SK-N-SH (cell line): ENCODE measurements at regions not wholly inside any gene's neighbourhood (a gene's known extent, or its start where the extent isn't known, plus 50 kb on each side); places are given as distances from the start of the nearest gene placed in this dataset.

ENCODE experiments used
- CTCF ChIA-PET: fragments of 300-600, 350-600 bp; formaldehyde crosslinking; extraction: SDS; loops from one replicate; lab custom pipeline; 2021; lab: Yijun Ruan, JAX
- POLR2A ChIA-PET: fragments of 350-600 bp; sonication (Branson Sonifier 250); formaldehyde crosslinking; extraction: SDS; loops from one replicate; lab custom pipeline; 2020; ENCODE audit warnings: antibody characterized with exemption, inconsistent platforms; lab: Yijun Ruan, JAX
- DNase-seq: peaks from one replicate; pipeline ENCODE4 v3.0.0; 2012
- H2AFZ ChIP-seq: fragments of 200-600 bp; sonication (generic); 2 replicates; pipeline ENCODE4 v1.8.1; 2016; ENCODE audit warnings: antibody characterized with exemption, mild to moderate bottlenecking, low read depth
- H3F3A ChIP-seq: fragments of 200-600 bp; sonication (generic); replicated peaks from 2 replicates; pipeline ENCODE3; 2016; ENCODE audit warnings: antibody characterized with exemption, mild to moderate bottlenecking; ENCODE audit not compliant: insufficient read depth
- H3K27ac ChIP-seq, 2 experiments: fragments of 200-500 bp in 1 of 2; fragments of 200-600 bp in 1 of 2; sonication (Bioruptor generic) in 1 of 2; sonication (generic), shearing (Covaris generic) in 1 of 2; 2 replicates each; pipeline versions ENCODE4 v1.5.1 to v1.6.1; 2014 to 2016; ENCODE audit warnings: low read depth in 2 of 2, inconsistent platforms in 1 of 2, low read length in 1 of 2, mild to moderate bottlenecking in 1 of 2, mixed read lengths in 1 of 2
- H3K27me3 ChIP-seq: fragments of 200-600 bp; sonication (generic), shearing (Covaris generic); 2 replicates; pipeline ENCODE4 v1.6.1; 2016; ENCODE audit warnings: mixed run types; ENCODE audit not compliant: insufficient read depth
- H3K36me3 ChIP-seq, 2 experiments: fragments of 200-500 bp in 1 of 2; fragments of 200-600 bp in 1 of 2; sonication (Bioruptor generic) in 1 of 2; sonication (generic) in 1 of 2; replicated peaks in 1 of 2; 2 replicates each; pipeline versions ENCODE3 to v1.5.1; 2014 to 2016; ENCODE audit warnings: low read length in 1 of 2, mild to moderate bottlenecking in 1 of 2; ENCODE audit not compliant: insufficient read depth in 2 of 2, control insufficient read depth in 1 of 2
- H3K4me1 ChIP-seq, 2 experiments: fragments of 200-500 bp in 1 of 2; fragments of 200-600 bp in 1 of 2; sonication (Bioruptor generic) in 1 of 2; sonication (generic), shearing (Covaris generic) in 1 of 2; 2 replicates each; pipeline versions ENCODE4 v1.5.1 to v1.6.1; 2014 to 2016; ENCODE audit warnings: low read depth in 1 of 2, low read length in 1 of 2, mixed run types in 1 of 2; ENCODE audit not compliant: insufficient read depth in 2 of 2, control insufficient read depth in 1 of 2
- H3K4me2 ChIP-seq: fragments of 200-600 bp; sonication (generic), shearing (Covaris generic); 2 replicates; pipeline ENCODE4 v1.6.1; 2017; ENCODE audit warnings: mixed run types
- H3K4me3 ChIP-seq, 2 experiments: fragments of 200-500 bp in 1 of 2; fragments of 200-600 bp in 1 of 2; sonication (Bioruptor generic) in 1 of 2; sonication (generic), shearing (Covaris generic) in 1 of 2; 2 replicates each; pipeline versions ENCODE4 v1.5.1 to v1.8.1; 2014 to 2016; ENCODE audit warnings: low read depth in 2 of 2, inconsistent platforms in 1 of 2, low read length in 1 of 2, mild to moderate bottlenecking in 1 of 2, mixed read lengths in 1 of 2, moderate library complexity in 1 of 2
- H3K79me2 ChIP-seq: fragments of 200-600 bp; sonication (generic); 2 replicates; pipeline ENCODE4 v1.8.1; 2017; ENCODE audit warnings: mild to moderate bottlenecking; ENCODE audit not compliant: insufficient read depth
- H3K9ac ChIP-seq: fragments of 200-600 bp; sonication (generic); 2 replicates; pipeline ENCODE4 v1.6.1; 2017; ENCODE audit warnings: mixed run types
- H3K9me2 ChIP-seq: fragments of 200-600 bp; sonication (generic); 2 replicates; pipeline ENCODE4 v1.6.1; 2017; ENCODE audit warnings: mixed run types
- H3K9me3 ChIP-seq: fragments of 200-600 bp; sonication (generic); 2 replicates; pipeline ENCODE4 v1.6.1; 2017; ENCODE audit warnings: mixed run types, mild to moderate bottlenecking, moderate library complexity
- H4K20me1 ChIP-seq: fragments of 200-600 bp; sonication (generic); 2 replicates; pipeline ENCODE4 v1.6.1; 2017; ENCODE audit warnings: mild to moderate bottlenecking, mixed run types; ENCODE audit not compliant: insufficient read depth
- CHD2 ChIP-seq: fragments of 150-350 bp; IDR thresholded peaks from 2 replicates; pipeline ENCODE4 v1.6.1; 2018; ENCODE audit warnings: low read length; ENCODE audit not compliant: partially characterized antibody
- ELF1 ChIP-seq: IDR thresholded peaks from 2 replicates; pipeline ENCODE4 v1.4.0; 2012
- FOXJ3 ChIP-seq: sonication (generic); formaldehyde crosslinking; IDR thresholded peaks from 2 replicates; pipeline ENCODE4 v1.5.1; 2020; ENCODE audit warnings: mild to moderate bottlenecking, missing genetic modification reagents
- GABPA ChIP-seq: IDR thresholded peaks from 2 replicates; pipeline ENCODE4 v1.4.0; 2012; ENCODE audit warnings: low read depth, mild to moderate bottlenecking
- MXI1 ChIP-seq: IDR thresholded peaks from 2 replicates; pipeline ENCODE4 v1.6.1; 2012; ENCODE audit warnings: mild to moderate bottlenecking, low read depth, low read length, improper control_type of control experiment
- NFIC ChIP-seq: IDR thresholded peaks from 2 replicates; pipeline ENCODE4 v1.4.0; 2012; ENCODE audit warnings: borderline replicate concordance
- NRF1 ChIP-seq: IDR thresholded peaks from 2 replicates; pipeline ENCODE4 v1.6.1; 2012; ENCODE audit warnings: low read depth, mild to moderate bottlenecking, low read length
- POLR2AphosphoS5 ChIP-seq: IDR thresholded peaks from 2 replicates; pipeline ENCODE4 v1.6.1; 2012; ENCODE audit warnings: low read depth, low read length
- RAD21 ChIP-seq: IDR thresholded peaks from 2 replicates; pipeline ENCODE4 v1.6.1; 2012; ENCODE audit warnings: mild to moderate bottlenecking, low read length
- SIN3A ChIP-seq: IDR thresholded peaks from 2 replicates; pipeline ENCODE4 v1.6.1; 2012; ENCODE audit warnings: low read depth, mild to moderate bottlenecking, low read length, moderate library complexity, borderline replicate concordance
- TAF1 ChIP-seq: IDR thresholded peaks from 2 replicates; pipeline ENCODE4 v1.6.1; 2012; ENCODE audit warnings: low read depth, mild to moderate bottlenecking, low read length, moderate library complexity, borderline replicate concordance
- YY1 ChIP-seq: IDR thresholded peaks from 2 replicates; pipeline ENCODE4 v1.4.0; 2012; ENCODE audit warnings: low read depth, mild to moderate bottlenecking
- WGBS: methylation state at CpG from one replicate; pipeline ENCODE4 v1.1.6; 2017; ENCODE audit warnings: low lambda C conversion rate; 5-methylcytosine and 5-hydroxymethylcytosine counted together
- TF ChIP-seq, protein P1 (sequence below): fragments of 200-600 bp; sonication (generic); IDR thresholded peaks from 2 replicates; pipeline ENCODE4 v1.6.1; 2017; ENCODE audit warnings: antibody characterized with exemption, mild to moderate bottlenecking, moderate library complexity
- TF ChIP-seq, protein P2 (sequence below): IDR thresholded peaks from 2 replicates; pipeline ENCODE4 v1.6.1; 2012; ENCODE audit warnings: mild to moderate bottlenecking, low read depth, low read length, moderate library complexity
- TF ChIP-seq, protein P3 (sequence below): IDR thresholded peaks from 2 replicates; pipeline ENCODE4 v1.4.0; 2012; ENCODE audit warnings: low read depth, borderline replicate concordance
- TF ChIP-seq, protein P4 (sequence below): IDR thresholded peaks from 2 replicates; pipeline ENCODE4 v1.4.0; 2012; ENCODE audit warnings: low read depth, borderline replicate concordance

DNA sequence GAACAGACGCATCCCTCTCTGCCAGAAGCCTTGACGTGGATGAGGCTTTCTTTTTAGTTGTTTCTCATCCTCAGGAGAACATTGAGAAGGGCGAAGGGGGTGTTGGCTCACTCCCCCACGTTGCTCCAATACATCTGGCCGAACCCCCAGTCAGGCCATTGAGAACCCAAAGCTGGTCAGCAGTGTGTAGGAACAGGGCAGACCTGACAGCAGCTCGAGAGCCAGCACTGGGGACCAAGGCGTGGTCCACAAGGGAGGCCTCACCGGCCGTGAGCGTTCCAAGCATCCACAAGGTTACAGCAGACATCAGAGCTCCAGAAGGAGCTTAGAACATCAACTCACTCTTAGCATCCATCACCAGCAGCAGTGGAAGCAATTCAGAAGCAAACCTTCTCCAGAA is 387.9 kb upstream of the ARID1B start:
- Histone ChIP-seq H3K79me2 (no peaks in the 10 kb centered on the region), H3K4me3 (no peak overlapping the region), H3K9me3 (no peaks in the 10 kb centered on the region), H4K20me1 (no peaks in the 10 kb centered on the region), H3K4me1 (peaks cover 0 to 14% of the 10 kb centered on the region in 2 experiments; a peak in 2 of 4 replicates), H3K4me2 (no peak overlapping the region), H3K27me3 (no peaks in the 10 kb centered on the region), H3K9ac (no peak overlapping the region), H3K9me2 (no peaks in the 10 kb centered on the region), H2AFZ (no peak overlapping the region), H3F3A (no peaks in the 10 kb centered on the region), H3K27ac (no peak overlapping the region), H3K36me3 (no peaks in the 10 kb centered on the region)
- TF ChIP-seq SIN3A (no peak), NRF1 (no peak), GABPA (no peak), CHD2 (no peak)
- TF ChIP-seq, protein P1, sequence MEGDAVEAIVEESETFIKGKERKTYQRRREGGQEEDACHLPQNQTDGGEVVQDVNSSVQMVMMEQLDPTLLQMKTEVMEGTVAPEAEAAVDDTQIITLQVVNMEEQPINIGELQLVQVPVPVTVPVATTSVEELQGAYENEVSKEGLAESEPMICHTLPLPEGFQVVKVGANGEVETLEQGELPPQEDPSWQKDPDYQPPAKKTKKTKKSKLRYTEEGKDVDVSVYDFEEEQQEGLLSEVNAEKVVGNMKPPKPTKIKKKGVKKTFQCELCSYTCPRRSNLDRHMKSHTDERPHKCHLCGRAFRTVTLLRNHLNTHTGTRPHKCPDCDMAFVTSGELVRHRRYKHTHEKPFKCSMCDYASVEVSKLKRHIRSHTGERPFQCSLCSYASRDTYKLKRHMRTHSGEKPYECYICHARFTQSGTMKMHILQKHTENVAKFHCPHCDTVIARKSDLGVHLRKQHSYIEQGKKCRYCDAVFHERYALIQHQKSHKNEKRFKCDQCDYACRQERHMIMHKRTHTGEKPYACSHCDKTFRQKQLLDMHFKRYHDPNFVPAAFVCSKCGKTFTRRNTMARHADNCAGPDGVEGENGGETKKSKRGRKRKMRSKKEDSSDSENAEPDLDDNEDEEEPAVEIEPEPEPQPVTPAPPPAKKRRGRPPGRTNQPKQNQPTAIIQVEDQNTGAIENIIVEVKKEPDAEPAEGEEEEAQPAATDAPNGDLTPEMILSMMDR: no peak
- TF ChIP-seq, protein P2, sequence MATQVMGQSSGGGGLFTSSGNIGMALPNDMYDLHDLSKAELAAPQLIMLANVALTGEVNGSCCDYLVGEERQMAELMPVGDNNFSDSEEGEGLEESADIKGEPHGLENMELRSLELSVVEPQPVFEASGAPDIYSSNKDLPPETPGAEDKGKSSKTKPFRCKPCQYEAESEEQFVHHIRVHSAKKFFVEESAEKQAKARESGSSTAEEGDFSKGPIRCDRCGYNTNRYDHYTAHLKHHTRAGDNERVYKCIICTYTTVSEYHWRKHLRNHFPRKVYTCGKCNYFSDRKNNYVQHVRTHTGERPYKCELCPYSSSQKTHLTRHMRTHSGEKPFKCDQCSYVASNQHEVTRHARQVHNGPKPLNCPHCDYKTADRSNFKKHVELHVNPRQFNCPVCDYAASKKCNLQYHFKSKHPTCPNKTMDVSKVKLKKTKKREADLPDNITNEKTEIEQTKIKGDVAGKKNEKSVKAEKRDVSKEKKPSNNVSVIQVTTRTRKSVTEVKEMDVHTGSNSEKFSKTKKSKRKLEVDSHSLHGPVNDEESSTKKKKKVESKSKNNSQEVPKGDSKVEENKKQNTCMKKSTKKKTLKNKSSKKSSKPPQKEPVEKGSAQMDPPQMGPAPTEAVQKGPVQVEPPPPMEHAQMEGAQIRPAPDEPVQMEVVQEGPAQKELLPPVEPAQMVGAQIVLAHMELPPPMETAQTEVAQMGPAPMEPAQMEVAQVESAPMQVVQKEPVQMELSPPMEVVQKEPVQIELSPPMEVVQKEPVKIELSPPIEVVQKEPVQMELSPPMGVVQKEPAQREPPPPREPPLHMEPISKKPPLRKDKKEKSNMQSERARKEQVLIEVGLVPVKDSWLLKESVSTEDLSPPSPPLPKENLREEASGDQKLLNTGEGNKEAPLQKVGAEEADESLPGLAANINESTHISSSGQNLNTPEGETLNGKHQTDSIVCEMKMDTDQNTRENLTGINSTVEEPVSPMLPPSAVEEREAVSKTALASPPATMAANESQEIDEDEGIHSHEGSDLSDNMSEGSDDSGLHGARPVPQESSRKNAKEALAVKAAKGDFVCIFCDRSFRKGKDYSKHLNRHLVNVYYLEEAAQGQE: no peak
- no peak for DNase-seq
- WGBS: 85% methylated on average over 8 of the region's 10 CpGs
- CTCF ChIA-PET: no interaction called here
- POLR2A ChIA-PET: no interaction called here

DNA sequence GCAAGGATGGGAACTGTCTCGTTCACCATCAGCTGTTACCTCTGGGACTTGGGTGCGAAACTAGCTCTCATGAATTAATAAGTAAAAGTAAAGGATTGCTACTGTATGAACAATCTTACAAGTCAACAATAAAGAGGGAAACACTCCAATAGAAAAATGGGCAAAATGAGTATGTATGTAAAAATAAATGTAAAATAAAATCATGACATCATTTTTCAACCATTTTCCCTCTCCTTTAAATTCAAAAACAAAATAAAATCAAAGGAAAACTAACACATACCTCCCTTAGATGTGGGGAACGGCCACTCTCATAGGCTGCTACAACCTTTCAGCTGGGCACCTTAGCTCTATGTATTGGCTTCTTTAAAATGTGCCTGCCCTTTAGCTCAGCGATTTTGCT is 389.7 kb upstream of the ARID1B start:
- H2AFZ ChIP-seq: no peak overlapping the region
- no peaks in the 10 kb centered on the region for H3K9me3 ChIP-seq
- 64% methylated on average over 4 of the region's 4 CpGs for WGBS
- H4K20me1 ChIP-seq: no peaks in the 10 kb centered on the region
- no peaks in the 10 kb centered on the region for H3K79me2 ChIP-seq
- CTCF ChIA-PET: no interaction called here
- no peaks in the 10 kb centered on the region for H3F3A ChIP-seq
- H3K36me3 ChIP-seq: no peaks in the 10 kb centered on the region
- no peak for DNase-seq
- no peak overlapping the region for H3K4me3 ChIP-seq
- H3K4me1 ChIP-seq: peaks cover 0 to 14% of the 10 kb centered on the region in 2 experiments; a peak in 2 of 4 replicates
- no peaks in the 10 kb centered on the region for H3K27me3 ChIP-seq
- H3K27ac ChIP-seq: no peak overlapping the region
- no peak overlapping the region for H3K9ac ChIP-seq
- POLR2A ChIA-PET: no interaction called here
- H3K4me2 ChIP-seq: no peak overlapping the region
- no peaks in the 10 kb centered on the region for H3K9me2 ChIP-seq
- TF ChIP-seq TAF1 (no peak), SIN3A (no peak), POLR2AphosphoS5 (no peak), NFIC (no peak), RAD21 (no peak), ELF1 (no peak), YY1 (no peak), MXI1 (no peak), FOXJ3 (CRISPR knock-in tag) (no peak)
- TF ChIP-seq, protein P3, sequence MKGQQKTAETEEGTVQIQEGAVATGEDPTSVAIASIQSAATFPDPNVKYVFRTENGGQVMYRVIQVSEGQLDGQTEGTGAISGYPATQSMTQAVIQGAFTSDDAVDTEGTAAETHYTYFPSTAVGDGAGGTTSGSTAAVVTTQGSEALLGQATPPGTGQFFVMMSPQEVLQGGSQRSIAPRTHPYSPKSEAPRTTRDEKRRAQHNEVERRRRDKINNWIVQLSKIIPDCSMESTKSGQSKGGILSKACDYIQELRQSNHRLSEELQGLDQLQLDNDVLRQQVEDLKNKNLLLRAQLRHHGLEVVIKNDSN: no peak
- TF ChIP-seq, protein P2: no peak
- TF ChIP-seq, protein P4, sequence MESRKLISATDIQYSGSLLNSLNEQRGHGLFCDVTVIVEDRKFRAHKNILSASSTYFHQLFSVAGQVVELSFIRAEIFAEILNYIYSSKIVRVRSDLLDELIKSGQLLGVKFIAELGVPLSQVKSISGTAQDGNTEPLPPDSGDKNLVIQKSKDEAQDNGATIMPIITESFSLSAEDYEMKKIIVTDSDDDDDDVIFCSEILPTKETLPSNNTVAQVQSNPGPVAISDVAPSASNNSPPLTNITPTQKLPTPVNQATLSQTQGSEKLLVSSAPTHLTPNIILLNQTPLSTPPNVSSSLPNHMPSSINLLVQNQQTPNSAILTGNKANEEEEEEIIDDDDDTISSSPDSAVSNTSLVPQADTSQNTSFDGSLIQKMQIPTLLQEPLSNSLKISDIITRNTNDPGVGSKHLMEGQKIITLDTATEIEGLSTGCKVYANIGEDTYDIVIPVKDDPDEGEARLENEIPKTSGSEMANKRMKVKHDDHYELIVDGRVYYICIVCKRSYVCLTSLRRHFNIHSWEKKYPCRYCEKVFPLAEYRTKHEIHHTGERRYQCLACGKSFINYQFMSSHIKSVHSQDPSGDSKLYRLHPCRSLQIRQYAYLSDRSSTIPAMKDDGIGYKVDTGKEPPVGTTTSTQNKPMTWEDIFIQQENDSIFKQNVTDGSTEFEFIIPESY: no peak
